ENCODE measurements at regions not wholly inside any gene's neighbourhood (a gene's known extent, or its start where the extent isn't known, plus 50 kb on each side); places are given as distances from the start of the nearest gene placed in this dataset.
A peak's percentile ranks its signal among the peaks of the same experiment; 100 is the strongest.

DNA sequence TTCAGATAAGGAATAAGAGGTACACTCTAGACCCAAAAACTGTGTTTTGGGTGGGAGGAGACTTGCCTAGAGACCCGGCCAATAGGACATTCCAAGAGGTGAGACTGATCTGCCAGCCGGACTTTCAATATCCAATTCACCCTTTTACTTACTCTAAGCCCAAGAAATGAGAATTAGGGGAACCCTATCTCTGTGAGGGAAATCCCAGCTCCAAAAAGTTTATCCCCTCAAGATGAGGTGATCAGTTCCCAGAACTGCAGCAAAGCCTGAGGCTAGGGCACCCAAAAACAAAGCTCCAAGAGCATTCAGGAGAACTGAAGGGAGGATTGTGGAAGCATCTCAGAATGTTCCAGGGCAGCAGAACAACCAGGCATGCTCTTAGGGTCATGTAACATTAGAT lies 251.7 kb downstream of the PTTG2 start:
- peaks cover 5 to 8% of the 10 kb centered on the region in 2 donors for H3K4me1 Mint-ChIP-seq (ENCODE audit: low read depth in 2 of 2)
- H3K4me3 Mint-ChIP-seq = no peak overlapping the region
- no peak for ATAC-seq
- peaks cover 0 to 3% of the 10 kb centered on the region in 2 donors for H3K27me3 Mint-ChIP-seq
- H3K36me3 Mint-ChIP-seq = no peaks in the 10 kb centered on the region
- H3K27ac Mint-ChIP-seq = no peak overlapping the region
- DNase-seq (ENCODE audit: low spot score) = no peak
- H3K9me3 Mint-ChIP-seq = no peaks in the 10 kb centered on the region

DNA sequence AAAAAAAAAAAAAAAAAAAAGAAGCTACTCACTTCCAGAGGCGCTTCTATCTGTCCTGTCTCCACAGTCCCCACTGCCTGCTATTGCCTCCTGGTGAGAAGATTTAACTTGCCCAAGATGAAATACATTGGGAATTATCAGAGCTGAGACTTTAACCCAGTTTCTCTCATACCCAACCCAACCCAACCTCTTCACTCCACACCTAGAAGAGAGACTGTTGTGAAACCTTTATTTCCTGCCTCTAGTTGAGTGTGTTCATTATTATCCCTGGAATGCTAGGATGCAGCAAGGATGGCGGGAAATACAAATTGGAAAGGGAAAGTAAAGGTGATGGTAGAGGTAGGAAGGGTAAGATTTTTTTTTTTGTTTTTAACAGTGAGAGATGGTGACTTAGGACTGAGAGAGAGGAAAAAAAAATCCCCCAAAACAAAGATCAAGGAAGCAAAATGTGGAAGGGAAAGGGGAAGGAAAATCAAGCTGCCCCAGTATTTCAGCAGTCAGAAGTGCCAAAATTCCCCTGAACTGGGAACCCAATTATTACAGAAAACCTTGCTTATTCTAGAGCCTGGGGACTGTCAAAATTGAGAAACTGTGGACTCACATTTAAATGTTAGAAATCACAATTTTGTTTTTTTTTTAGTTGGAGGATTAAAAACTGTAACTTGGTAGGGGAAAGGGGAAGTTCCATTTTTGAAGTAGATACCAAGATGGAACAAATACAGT lies 253.0 kb downstream of the PTTG2 start:
- H3K27ac Mint-ChIP-seq = peak overlapping the region in 1 of 2 donors; percentile 24

DNA sequence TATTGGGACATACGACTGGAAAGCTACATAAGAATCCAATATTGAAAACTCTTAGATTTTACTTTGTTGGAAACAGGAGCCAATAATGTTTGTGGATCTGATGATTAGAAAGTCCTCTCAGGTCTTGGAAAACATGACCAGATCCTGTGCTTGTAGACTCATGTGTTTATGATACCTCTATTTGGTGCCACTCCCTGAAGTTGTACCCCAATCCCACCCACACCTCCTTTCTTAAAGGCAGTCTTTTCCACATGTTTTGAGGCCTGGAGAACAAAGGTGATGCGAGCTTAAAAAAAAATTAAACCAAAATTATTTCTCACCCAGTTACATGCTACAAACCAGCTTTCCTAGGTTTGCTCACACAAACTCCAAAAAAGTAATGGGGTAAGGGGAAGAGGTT lies 262.7 kb downstream of the PTTG2 start:
- H3K4me3 Mint-ChIP-seq = no peak overlapping the region
- no peaks in the 10 kb centered on the region for H3K9me3 Mint-ChIP-seq
- no peaks in the 10 kb centered on the region for H3K36me3 Mint-ChIP-seq
- no peak for ATAC-seq
- no peak for DNase-seq (ENCODE audit: low spot score)
- H3K27me3 Mint-ChIP-seq = peaks cover 0 to 6% of the 10 kb centered on the region in 2 donors
- no peak overlapping the region for H3K27ac Mint-ChIP-seq
- H3K4me1 Mint-ChIP-seq (ENCODE audit: low read depth in 2 of 2) = no peaks in the 10 kb centered on the region

More for the DNA sequence above, 253.0 kb downstream of the PTTG2 start:
- DNase-seq (ENCODE audit: low spot score) = no peak
- ATAC-seq = no peak
- Mint-ChIP-seq H3K4me1 (ENCODE audit: low read depth in 2 of 2) (peaks cover 5 to 8% of the 10 kb centered on the region in 2 donors), H3K36me3 (no peaks in the 10 kb centered on the region), H3K27me3 (peaks cover 0 to 3% of the 10 kb centered on the region in 2 donors), H3K4me3 (no peak overlapping the region), H3K9me3 (no peaks in the 10 kb centered on the region)

DNA sequence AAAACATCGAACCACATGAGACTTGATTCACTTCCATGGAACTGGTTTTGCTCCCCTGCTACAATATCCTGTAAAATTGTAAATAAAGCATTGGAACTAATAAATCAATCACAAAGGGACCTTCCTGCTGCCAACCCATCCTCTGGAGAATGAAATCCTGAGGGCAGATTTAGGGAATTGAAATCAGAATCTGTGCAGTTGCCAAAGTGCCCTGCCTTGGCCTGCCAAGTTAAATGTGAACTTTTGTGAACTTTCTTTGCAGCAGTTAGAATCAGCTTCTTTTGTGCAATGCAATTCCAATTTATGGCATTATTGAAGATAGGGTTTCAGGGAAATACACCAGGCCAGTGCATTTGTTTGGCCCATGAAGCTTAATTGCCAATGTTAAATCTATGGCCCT lies 263.1 kb downstream of the PTTG2 start:
- Mint-ChIP-seq H3K4me1 (ENCODE audit: low read depth in 2 of 2) (no peaks in the 10 kb centered on the region), H3K4me3 (no peak overlapping the region), H3K36me3 (no peaks in the 10 kb centered on the region), H3K9me3 (no peaks in the 10 kb centered on the region), H3K27ac (no peak overlapping the region), H3K27me3 (peaks cover 0 to 6% of the 10 kb centered on the region in 2 donors)
- DNase-seq (ENCODE audit: low spot score) (no peak), ATAC-seq (no peak)

DNA sequence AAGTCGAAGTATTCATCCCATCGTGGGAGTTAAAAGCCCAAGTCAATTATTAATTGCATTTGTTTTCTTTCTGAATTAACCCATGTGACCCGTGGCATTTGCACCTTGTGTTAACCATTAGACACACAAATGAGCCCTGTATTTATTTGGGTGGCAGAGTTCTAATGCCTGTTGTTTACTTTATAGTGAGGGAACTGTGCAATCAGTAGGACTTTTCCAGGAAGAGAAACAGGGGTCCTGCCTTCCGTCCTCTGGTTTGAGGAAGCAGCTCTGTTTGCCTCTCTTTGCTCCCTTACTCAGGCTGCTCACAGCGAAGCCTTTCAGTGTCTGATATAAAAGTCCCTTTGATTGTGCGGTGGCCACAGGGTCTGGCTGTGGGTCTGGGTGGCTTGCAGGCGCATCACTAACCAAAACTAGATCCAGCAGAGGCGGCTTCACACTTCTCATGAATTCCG lies 263.6 kb downstream of the PTTG2 start:
- Mint-ChIP-seq H3K27ac (peak overlapping the region in 1 of 2 donors; percentile 40), H3K27me3 (peaks cover 0 to 6% of the 10 kb centered on the region in 2 donors), H3K4me3 (no peak overlapping the region), H3K4me1 (ENCODE audit: low read depth in 2 of 2) (no peaks in the 10 kb centered on the region), H3K36me3 (no peaks in the 10 kb centered on the region), H3K9me3 (no peaks in the 10 kb centered on the region)
- no peak for ATAC-seq
- DNase-seq (ENCODE audit: low spot score) = no peak

DNA sequence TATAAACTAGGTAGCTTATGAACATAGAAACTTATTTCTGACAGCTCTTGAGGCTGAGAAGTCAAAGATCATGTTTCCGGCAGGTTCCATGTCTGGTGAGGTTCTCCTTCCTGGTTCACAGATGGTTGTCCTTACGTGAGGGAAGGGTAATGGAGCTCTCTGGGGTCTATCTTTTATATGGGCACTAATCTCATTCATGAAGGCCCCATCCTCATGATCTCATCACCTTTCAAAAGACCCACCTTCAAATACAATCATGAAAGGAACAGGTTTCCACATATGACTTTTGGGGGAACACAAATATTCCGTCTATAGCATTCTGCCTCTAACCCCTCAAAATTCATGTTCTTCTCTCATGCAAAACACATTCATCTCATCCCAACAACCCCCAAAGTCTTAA lies 264.7 kb downstream of the PTTG2 start:
- Mint-ChIP-seq H3K4me3 (no peak overlapping the region), H3K27ac (no peak overlapping the region), H3K27me3 (peaks cover 0 to 6% of the 10 kb centered on the region in 2 donors), H3K9me3 (no peaks in the 10 kb centered on the region), H3K36me3 (no peaks in the 10 kb centered on the region), H3K4me1 (ENCODE audit: low read depth in 2 of 2) (no peaks in the 10 kb centered on the region)
- DNase-seq (ENCODE audit: low spot score) = no peak
- ATAC-seq = no peak

DNA sequence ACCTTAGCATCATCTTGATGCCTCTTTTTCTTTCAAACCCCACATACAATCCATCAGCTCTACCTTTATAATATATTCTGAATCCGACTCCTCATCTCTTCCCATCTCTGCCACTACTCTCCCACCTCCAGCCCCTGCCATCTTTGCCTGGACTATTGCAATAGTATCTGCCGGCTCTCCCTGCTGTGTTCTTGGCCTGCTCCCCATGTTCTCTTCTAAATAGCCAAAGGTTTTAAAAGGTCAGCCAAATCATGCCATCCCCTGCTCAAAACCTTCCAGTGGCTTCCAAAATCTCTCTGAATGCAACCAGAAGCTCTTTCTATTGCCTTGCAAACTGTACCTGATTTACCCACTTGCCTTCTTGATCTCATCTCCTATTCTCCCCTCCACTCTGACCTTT lies 266.0 kb downstream of the PTTG2 start:
- DNase-seq (ENCODE audit: low spot score) (no peak), ATAC-seq (no peak)
- no peak overlapping the region for H3K27ac Mint-ChIP-seq
- no peaks in the 10 kb centered on the region for H3K36me3 Mint-ChIP-seq
- H3K4me3 Mint-ChIP-seq = no peak overlapping the region
- H3K9me3 Mint-ChIP-seq = no peaks in the 10 kb centered on the region
- no peaks in the 10 kb centered on the region for H3K4me1 Mint-ChIP-seq (ENCODE audit: low read depth in 2 of 2)
- H3K27me3 Mint-ChIP-seq = peaks cover 0 to 6% of the 10 kb centered on the region in 2 donors

DNA sequence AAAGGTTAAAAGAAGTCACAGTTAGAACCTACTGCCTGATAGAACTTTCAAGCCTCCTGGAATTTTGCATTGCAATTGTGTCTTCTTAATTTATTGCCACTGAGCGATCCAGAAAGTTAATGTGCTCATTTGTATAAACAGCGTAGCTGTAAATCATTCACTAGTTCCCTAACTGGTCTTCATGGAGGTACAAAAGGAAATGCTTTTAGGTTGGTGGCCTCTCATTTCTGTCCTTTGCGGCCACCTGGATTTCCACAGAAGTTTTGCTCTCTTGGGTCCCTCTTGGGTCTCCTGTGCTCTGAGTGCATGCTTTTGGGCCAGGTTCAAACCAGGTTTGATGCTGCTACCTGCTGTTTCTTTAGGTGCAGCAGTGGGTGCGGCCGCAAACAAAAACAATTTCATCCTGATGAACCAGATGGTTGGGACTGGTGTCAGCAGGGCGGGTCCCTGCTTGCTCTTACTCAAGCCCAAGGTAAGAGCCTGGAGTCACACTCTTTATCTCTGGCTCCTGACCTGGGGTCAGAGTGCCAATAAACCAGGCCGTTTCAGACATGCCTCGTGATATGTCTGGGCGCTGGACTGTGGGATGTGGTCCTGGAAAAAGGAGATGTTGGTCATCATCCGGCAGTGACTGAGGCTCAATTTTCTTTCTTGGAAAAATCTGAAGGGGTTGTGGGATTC lies 270.1 kb downstream of the PTTG2 start:
- ATAC-seq = no peak

DNA sequence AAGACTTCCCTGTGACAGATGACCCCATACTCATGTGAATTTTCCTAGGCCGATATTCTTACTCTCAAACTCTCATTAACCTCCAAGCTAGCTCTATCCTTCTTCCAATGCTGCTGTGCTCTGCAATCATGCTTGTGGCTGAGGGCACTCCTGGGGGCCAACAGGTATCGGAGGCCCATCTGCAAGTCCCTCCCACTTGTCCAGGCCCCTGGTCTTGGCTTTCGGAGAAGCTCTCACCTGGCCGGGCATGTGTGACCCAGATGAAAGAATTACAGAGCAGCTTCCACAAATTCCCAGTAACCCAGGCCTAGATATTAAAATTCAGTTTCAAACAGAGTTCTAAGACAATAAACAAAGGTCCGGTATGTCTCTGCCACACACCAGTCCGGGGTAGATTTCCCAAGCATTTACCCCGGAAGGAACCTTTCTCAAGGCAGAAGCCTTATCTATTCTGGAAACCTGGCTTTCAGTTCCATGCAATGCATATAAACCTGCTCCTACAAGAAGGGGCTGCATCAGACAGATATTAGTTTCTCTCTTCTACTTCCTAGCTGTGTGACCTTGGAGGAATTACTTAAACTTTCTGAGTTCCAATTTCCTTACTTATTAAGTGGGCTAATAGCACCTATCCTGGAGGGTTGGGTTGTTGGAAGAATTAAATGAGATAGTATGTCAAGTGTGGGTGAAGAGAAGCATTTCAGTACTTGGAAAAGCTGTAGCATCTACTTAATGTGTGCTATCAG lies 270.8 kb downstream of the PTTG2 start:
- H3K9me3 Mint-ChIP-seq = no peaks in the 10 kb centered on the region
- H3K4me3 Mint-ChIP-seq = no peak overlapping the region
- DNase-seq (ENCODE audit: low spot score) = no peak
- no peaks in the 10 kb centered on the region for H3K4me1 Mint-ChIP-seq (ENCODE audit: low read depth in 2 of 2)
- ATAC-seq = no peak
- H3K36me3 Mint-ChIP-seq = no peaks in the 10 kb centered on the region
- peaks cover 0 to 6% of the 10 kb centered on the region in 2 donors for H3K27me3 Mint-ChIP-seq
- no peak overlapping the region for H3K27ac Mint-ChIP-seq

More for the DNA sequence above, 270.1 kb downstream of the PTTG2 start:
- H3K36me3 Mint-ChIP-seq = no peaks in the 10 kb centered on the region
- no peak overlapping the region for H3K27ac Mint-ChIP-seq
- peaks cover 0 to 3% of the 10 kb centered on the region in 2 donors for H3K27me3 Mint-ChIP-seq
- DNase-seq (ENCODE audit: low spot score) = no peak
- H3K9me3 Mint-ChIP-seq = no peaks in the 10 kb centered on the region
- no peaks in the 10 kb centered on the region for H3K4me1 Mint-ChIP-seq (ENCODE audit: low read depth in 2 of 2)
- no peak overlapping the region for H3K4me3 Mint-ChIP-seq

DNA sequence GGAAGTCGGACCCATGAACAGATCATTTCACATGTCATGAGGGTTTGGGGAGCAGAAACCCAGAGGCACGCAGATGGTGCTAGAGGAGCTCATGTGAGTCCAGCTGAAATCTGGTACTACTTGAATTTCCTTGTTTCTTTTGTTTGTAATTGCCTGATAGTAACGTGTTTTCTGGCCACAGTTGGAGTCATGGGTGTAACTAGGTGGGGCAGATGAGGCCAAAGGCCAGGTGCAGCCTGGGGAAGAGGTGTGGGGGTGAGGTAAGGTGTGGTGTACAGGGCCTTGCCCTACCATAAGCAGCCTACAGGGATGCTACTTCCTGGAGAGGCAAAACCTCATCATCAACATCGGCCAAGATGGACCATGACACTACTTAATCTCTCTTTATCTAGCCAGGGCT lies 271.4 kb downstream of the PTTG2 start:
- no peak overlapping the region for H3K27ac Mint-ChIP-seq
- H3K4me1 Mint-ChIP-seq (ENCODE audit: low read depth in 2 of 2) = peaks cover 0 to under 1% of the 10 kb centered on the region in 2 donors

DNA sequence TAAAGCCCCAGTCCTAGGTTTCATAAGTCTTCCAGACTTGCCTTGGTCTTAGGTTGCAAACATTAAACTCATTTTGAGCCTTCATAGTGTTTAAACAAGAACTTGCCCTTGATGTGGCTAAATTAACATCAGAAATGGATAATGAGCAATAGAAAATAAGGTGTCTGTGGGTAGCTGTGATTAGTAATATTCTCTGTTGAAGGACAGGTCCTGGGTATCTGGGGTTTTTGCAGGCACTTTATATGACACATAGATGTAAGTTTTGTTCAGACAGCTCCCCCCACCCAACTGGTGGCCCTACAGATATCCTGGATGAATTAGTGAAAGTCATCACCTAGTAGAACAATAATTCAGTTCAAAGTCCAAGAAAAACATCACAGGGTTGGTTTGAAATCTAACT lies 272.5 kb downstream of the PTTG2 start:
- ATAC-seq (no peak), DNase-seq (ENCODE audit: low spot score) (no peak)
- Mint-ChIP-seq H3K27ac (peak overlapping the region in 1 of 2 donors; percentile 10), H3K36me3 (no peaks in the 10 kb centered on the region), H3K9me3 (no peaks in the 10 kb centered on the region), H3K27me3 (peaks cover 0 to 6% of the 10 kb centered on the region in 2 donors), H3K4me1 (ENCODE audit: low read depth in 2 of 2) (peaks cover 0 to 5% of the 10 kb centered on the region in 2 donors), H3K4me3 (no peak overlapping the region)

More for the DNA sequence above, 271.4 kb downstream of the PTTG2 start:
- DNase-seq (ENCODE audit: low spot score) (no peak), ATAC-seq (no peak)
- Mint-ChIP-seq H3K36me3 (no peaks in the 10 kb centered on the region), H3K9me3 (no peaks in the 10 kb centered on the region), H3K27me3 (peaks cover 0 to 6% of the 10 kb centered on the region in 2 donors), H3K4me3 (no peak overlapping the region)

DNA sequence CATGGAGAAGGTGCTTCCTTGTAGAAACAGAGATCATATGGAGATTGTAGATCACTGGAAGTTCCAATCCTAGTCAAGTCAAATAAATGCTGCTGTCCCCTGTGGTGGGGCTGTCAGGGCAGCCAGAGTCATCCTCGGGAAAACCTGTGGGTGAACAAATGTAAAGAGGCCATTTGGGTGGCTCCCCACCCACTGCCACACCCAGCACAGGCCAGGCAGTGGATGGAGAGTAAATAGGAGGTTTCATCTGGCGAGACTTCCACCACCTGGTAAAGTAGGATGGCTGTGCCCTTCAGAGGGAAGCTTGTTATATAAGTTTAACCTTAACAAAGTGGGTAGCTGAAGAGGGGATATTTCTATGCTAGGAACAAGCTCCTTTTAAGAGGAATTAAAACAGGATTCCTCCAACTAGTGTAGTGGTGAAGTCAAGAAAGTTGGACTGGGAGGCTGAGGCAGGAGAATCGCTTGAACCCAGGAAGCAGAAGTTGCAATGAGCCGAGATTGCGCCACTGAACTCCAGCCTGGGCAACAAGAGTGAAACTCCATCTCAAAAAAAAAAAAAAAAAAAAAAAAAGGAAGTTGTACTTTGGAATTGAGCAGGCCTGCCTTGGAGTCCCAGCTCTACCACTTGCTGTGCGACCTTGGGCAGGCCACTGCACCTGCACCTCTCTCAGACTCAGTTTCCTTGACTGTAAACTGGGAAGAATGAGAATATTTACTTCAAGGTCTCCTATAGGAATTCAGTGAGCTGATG lies 273.7 kb downstream of the PTTG2 start:
- H3K27me3 Mint-ChIP-seq = peaks cover 0 to 6% of the 10 kb centered on the region in 2 donors
- peaks cover 0 to 5% of the 10 kb centered on the region in 2 donors for H3K4me1 Mint-ChIP-seq (ENCODE audit: low read depth in 2 of 2)
- H3K9me3 Mint-ChIP-seq = no peaks in the 10 kb centered on the region
- no peak for ATAC-seq
- H3K36me3 Mint-ChIP-seq = no peaks in the 10 kb centered on the region
- H3K27ac Mint-ChIP-seq = no peak overlapping the region
- no peak for DNase-seq (ENCODE audit: low spot score)
- H3K4me3 Mint-ChIP-seq = no peak overlapping the region

DNA sequence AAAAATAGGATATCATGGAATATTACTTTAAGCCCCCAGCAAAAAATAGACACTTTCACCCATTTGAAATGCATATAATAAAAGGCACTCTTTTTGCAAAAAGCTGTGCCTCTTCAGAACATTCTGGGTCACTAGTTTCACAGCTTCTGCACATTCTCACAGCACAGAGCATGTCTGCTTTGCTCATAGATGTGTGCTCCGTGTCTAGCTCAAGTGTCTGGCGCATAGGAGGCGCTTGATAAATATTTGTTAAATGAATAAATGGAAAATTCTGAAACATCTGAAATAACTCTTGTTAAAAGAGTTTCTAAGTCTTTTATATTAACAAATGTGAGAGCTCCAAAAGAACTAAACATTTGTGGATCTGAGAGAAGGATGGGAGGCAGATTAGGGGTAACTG lies 275.2 kb downstream of the PTTG2 start:
- peaks cover 0 to 6% of the 10 kb centered on the region in 2 donors for H3K27me3 Mint-ChIP-seq
- H3K36me3 Mint-ChIP-seq = no peaks in the 10 kb centered on the region
- ATAC-seq (no peak), DNase-seq (ENCODE audit: low spot score) (no peak)
- peaks cover 0 to 5% of the 10 kb centered on the region in 2 donors for H3K4me1 Mint-ChIP-seq (ENCODE audit: low read depth in 2 of 2)
- H3K9me3 Mint-ChIP-seq = no peaks in the 10 kb centered on the region
- H3K4me3 Mint-ChIP-seq = no peak overlapping the region
- no peak overlapping the region for H3K27ac Mint-ChIP-seq
